Transverse colon (tissue), 4 donors: ENCODE measurements at regions not wholly inside any gene's neighbourhood (a gene's known extent, or its start where the extent isn't known, plus 50 kb on each side); places are given as distances from the start of the nearest gene placed in this dataset.

Experiments used
- DNase-seq: peaks from one replicate; pipeline ENCODE4 v3.0.0-alpha.2; 2019
- H3K27ac ChIP-seq, 4 donors: fragments of 200-600 bp; sonication (generic); 2 replicates each; pipeline ENCODE4 v1.5.1; 2016 to 2018; ENCODE audit warnings: inconsistent platforms in 4 of 4
- H3K27me3 ChIP-seq: fragments of 200-600 bp; sonication (generic); 2 replicates; pipeline ENCODE4 v1.5.1; 2017; ENCODE audit warnings: inconsistent platforms
- H3K36me3 ChIP-seq, 4 donors: fragments of 200-600 bp; sonication (generic); 2 replicates each; pipeline ENCODE4 v1.5.1; 2017 to 2019; ENCODE audit warnings: inconsistent platforms in 4 of 4
- H3K4me1 ChIP-seq, 4 donors: fragments of 200-600 bp; sonication (generic); 2 replicates each; pipeline ENCODE4 v1.5.1; 2017 to 2020; ENCODE audit warnings: inconsistent platforms in 4 of 4
- H3K4me3 ChIP-seq, 4 donors: fragments of 200-600 bp; sonication (generic); 1 replicate in 1 of 4; 2 replicates in 3 of 4; pipeline versions ENCODE4 v1.5.1 to v1.6.1; 2017 to 2019; ENCODE audit warnings: inconsistent platforms in 4 of 4
- H3K9me3 ChIP-seq, 2 donors: fragments of 200-600 bp; sonication (generic); 2 replicates each; pipeline ENCODE4 v1.5.1; 2017 to 2019; ENCODE audit warnings: inconsistent platforms in 2 of 2
- EP300 ChIP-seq: sonication (generic); formaldehyde crosslinking; IDR thresholded peaks from one replicate; pipeline ENCODE4 v1.6.1; 2017; ENCODE audit warnings: antibody characterized with exemption, low read depth
- POLR2A ChIP-seq: fragments of 450-650 bp; IDR thresholded peaks from one replicate; pipeline ENCODE4 v1.6.1; 2016; ENCODE audit warnings: antibody characterized with exemption, mild to moderate bottlenecking, moderate library complexity
- POLR2AphosphoS5 ChIP-seq, 3 donors: sonication (generic); formaldehyde crosslinking; IDR thresholded peaks; one replicate each; pipeline ENCODE4 v1.6.1; 2016; ENCODE audit warnings: antibody characterized with exemption in 3 of 3
- whole genome bisulfite sequencing, 2 donors: methylation state at CpG; one replicate each; pipeline ENCODE4 v1.1.5; 2018; ENCODE audit warnings: low coverage in 1 of 2; 5-methylcytosine and 5-hydroxymethylcytosine counted together
- in situ Hi-C, 4 donors: fragments of 200-750 bp; cut with MboI; loops; one replicate each; pipeline versions ENCODE4 v1.15.0 to v1.15.1; 2017; ENCODE audit warnings: low sequenced_read_pairs in 3 of 4, low pct_ligation_motif_present in 1 of 4, low pct_unique_long_range_greater_than_20kb in 1 of 4
- intact Hi-C: fragments of 100-400 bp; cut with DNase I; formaldehyde crosslinking; loops from one replicate; pipeline ENCODE4 v1.15.1; 2023; ENCODE audit warnings: low total_unique reads
- TF ChIP-seq, protein P1 (sequence below), 5 experiments: fragments of 200-600 bp in 3 of 5; fragments of 450-650 bp in 2 of 5; sonication (generic) in 3 of 5; IDR thresholded peaks; 1 replicate in 2 of 5; 2 replicates in 3 of 5; pipeline ENCODE4 v1.5.1; 2016 to 2017; ENCODE audit warnings: antibody characterized with exemption in 5 of 5, inconsistent platforms in 3 of 5, mild to moderate bottlenecking in 2 of 5, moderate library complexity in 1 of 5

DNA sequence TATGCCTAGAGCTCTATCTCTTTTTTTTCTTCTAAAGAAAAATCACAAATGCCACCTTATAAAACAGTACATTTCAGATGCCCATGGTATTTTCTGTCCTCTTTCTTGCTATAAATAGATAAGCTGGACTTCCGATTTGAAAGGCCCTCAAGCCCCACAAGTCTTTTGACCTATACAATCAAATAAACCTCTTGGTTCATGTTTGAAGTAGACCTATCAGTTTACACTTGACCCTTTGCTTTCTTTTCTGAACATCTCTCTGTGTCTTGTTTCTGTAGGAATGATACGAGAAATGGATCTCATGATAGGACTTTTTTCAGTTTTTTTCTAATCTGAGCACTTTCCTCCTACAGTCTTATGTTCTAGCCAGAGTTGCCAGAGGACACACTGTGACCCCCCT, 327.2 kb downstream of the SOX9 start:
- no peaks in the 10 kb centered on the region for H3K9me3 ChIP-seq
- no peaks in the 10 kb centered on the region for H3K36me3 ChIP-seq
- WGBS, 2 donors = 69 to 71% methylated on average over 2 of the region's 2 CpGs
- TF ChIP-seq, protein P1, sequence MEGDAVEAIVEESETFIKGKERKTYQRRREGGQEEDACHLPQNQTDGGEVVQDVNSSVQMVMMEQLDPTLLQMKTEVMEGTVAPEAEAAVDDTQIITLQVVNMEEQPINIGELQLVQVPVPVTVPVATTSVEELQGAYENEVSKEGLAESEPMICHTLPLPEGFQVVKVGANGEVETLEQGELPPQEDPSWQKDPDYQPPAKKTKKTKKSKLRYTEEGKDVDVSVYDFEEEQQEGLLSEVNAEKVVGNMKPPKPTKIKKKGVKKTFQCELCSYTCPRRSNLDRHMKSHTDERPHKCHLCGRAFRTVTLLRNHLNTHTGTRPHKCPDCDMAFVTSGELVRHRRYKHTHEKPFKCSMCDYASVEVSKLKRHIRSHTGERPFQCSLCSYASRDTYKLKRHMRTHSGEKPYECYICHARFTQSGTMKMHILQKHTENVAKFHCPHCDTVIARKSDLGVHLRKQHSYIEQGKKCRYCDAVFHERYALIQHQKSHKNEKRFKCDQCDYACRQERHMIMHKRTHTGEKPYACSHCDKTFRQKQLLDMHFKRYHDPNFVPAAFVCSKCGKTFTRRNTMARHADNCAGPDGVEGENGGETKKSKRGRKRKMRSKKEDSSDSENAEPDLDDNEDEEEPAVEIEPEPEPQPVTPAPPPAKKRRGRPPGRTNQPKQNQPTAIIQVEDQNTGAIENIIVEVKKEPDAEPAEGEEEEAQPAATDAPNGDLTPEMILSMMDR (IDR thresholded peaks at IDR 0.05) = no peak
- no peak for TF ChIP-seq POLR2A
- no peak for TF ChIP-seq EP300
- TF ChIP-seq POLR2AphosphoS5 (IDR thresholded peaks at IDR 0.05) = no peak
- peaks cover 15 to 59% (median 41%) of the 10 kb centered on the region in 4 donors for H3K4me1 ChIP-seq
- DNase-seq = no peak
- in situ Hi-C loops = no loop called here
- H3K27me3 ChIP-seq = no peaks in the 10 kb centered on the region
- peak overlapping the region in 3 of 4 donors; percentile 88 to 92 (median 89) for H3K27ac ChIP-seq
- intact Hi-C loops = no loop called here
- no peak overlapping the region for H3K4me3 ChIP-seq

DNA sequence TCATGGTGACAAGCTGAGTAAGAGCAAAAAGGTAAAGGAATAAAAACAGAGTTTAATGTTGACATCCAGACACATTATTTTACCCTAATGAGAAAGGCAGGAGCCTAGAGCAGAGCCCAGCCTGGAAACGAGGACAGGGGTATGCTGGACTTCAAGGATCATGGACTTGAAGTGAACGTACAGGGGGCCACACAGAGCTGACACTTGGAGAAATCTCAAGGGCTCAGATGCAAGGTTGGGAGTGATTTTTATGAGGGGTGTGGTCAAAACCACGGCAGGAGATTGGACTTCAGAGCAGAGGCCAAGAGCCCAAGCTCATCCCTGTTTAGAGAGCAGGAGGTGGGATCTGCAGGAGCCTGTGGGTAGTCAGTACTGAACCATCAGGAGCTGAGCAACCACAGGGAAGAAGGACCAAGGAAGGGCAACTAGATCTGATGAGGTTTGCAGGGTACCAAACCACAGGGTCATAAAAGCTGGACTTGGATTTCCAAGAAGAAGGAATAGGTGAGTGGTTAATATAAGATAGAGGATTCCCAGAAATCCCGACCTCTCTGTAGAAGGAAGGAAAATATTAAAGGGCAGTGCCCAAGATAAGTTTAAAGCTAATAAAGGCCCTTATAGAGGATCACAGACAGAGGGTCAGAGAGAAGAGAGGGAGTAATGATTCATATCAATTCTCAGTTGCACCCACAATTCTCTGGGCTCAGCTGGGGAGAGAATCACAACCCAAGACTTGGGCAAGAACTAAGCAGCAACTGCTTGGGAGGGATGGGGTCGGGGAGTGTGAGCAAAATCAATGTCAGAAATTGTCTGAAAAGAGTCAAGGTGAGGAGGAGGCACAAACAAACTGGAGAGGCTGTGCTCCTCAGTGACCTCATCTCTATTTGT, 331.7 kb downstream of the SOX9 start:
- 45 to 78% methylated on average over 1 to 5 of the region's 5 CpGs for WGBS, 2 donors
- TF ChIP-seq EP300 = no peak
- peak; percentile 45 for TF ChIP-seq POLR2A
- peak in 2 of 3 donors; percentile 50 to 74 for TF ChIP-seq POLR2AphosphoS5 (IDR thresholded peaks at IDR 0.05)
- TF ChIP-seq, protein P1 (IDR thresholded peaks at IDR 0.05) = no peak
- peak overlapping the region in 1 of 4 donors; percentile 22 for H3K4me3 ChIP-seq
- H3K27me3 ChIP-seq = no peaks in the 10 kb centered on the region
- H3K36me3 ChIP-seq = no peaks in the 10 kb centered on the region
- in situ Hi-C loops (no loop called here), intact Hi-C loops (no loop called here)
- H3K27ac ChIP-seq = peak overlapping the region; percentile 32 to 69 (median 59)
- H3K9me3 ChIP-seq = no peaks in the 10 kb centered on the region
- peaks cover 0 to 47% (median 27%) of the 10 kb centered on the region in 4 donors for H3K4me1 ChIP-seq
- no peak for DNase-seq

DNA sequence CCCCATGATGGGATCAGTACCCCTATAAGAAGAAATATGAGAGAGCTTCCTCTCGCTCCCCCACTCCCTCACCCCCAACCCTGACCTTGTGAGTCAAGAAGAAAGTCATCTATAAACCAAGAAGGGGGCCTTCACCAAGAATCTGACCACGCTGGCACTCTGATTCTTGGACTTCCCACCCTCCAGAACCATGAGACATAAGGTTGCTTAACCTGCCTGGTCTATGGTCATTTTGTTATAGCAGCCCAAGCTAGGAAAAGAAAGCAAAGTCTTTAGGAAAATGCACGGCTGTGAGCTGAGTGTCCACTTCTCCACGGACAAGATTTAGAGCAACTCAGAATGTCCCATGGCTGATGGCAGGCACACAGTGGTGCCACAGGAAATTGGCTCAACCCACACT, 333.5 kb downstream of the SOX9 start:
- TF ChIP-seq POLR2A = no peak
- TF ChIP-seq POLR2AphosphoS5 (IDR thresholded peaks at IDR 0.05) = no peak
- TF ChIP-seq, protein P1 (IDR thresholded peaks at IDR 0.05) = no peak
- no peak for TF ChIP-seq EP300
- peak overlapping the region in 1 of 4 donors; percentile 69 for H3K27ac ChIP-seq
- 80 to 91% methylated on average over 1 to 4 of the region's 4 CpGs for WGBS, 2 donors
- peaks cover 4 to 48% (median 25%) of the 10 kb centered on the region in 4 donors for H3K4me1 ChIP-seq
- no peak overlapping the region for H3K4me3 ChIP-seq
- in situ Hi-C loops (no loop called here), intact Hi-C loops (no loop called here)
- H3K36me3 ChIP-seq = no peaks in the 10 kb centered on the region
- no peak for DNase-seq
- H3K27me3 ChIP-seq = no peaks in the 10 kb centered on the region
- no peaks in the 10 kb centered on the region for H3K9me3 ChIP-seq

DNA sequence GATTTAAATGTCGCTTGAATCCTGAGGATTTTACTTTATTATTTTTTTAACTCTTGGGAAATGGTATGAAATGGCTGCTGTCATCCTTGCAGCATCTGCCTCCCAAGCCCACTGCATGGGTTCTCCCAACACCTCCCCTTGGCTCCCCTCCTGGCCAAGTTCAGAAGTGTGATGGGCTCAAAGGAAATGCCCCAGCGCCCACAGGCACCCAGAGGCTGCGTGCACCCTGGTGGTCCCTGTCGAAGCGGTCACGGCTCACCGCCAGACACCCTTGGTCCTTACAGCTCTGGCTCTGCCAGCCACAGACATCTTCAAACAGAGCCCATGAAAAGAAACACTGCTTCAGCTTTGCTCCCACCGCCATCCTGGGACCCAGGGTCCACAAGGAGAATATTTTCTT, 334.7 kb downstream of the SOX9 start:
- no peak overlapping the region for H3K4me3 ChIP-seq
- H3K27ac ChIP-seq = peak overlapping the region; percentile 76 to 84 (median 78)
- H3K9me3 ChIP-seq = no peaks in the 10 kb centered on the region
- H3K36me3 ChIP-seq = no peaks in the 10 kb centered on the region
- TF ChIP-seq EP300 (no peak), POLR2AphosphoS5 (IDR thresholded peaks at IDR 0.05) (no peak)
- TF ChIP-seq, protein P1 (IDR thresholded peaks at IDR 0.05) = peak in 2 of 5 experiments; percentile 18 to 19
- intact Hi-C loops (no loop called here), in situ Hi-C loops (no loop called here)
- DNase-seq = no peak
- peaks cover 4 to 51% (median 27%) of the 10 kb centered on the region in 4 donors for H3K4me1 ChIP-seq
- 85% methylated on average over 8 of the region's 8 CpGs; no CpG with 5 or more reads in 1 of the 2 donors for WGBS, 2 donors
- H3K27me3 ChIP-seq = no peaks in the 10 kb centered on the region
